H1 (cell line): ENCODE measurements at regions not wholly inside any gene's neighbourhood (a gene's known extent, or its start where the extent isn't known, plus 50 kb on each side); places are given as distances from the start of the nearest gene placed in this dataset.

Source experiments
- CTCF ChIA-PET: fragments of 300-600 bp; sonication (Branson Sonifier 250); formaldehyde crosslinking; loops from one replicate; lab custom pipeline; 2021; ENCODE audit not compliant: partially characterized antibody; lab: Charles Lee
- POLR2A ChIA-PET: fragments of 300-600 bp; sonication (Branson Sonifier 250); formaldehyde crosslinking; loops from one replicate; lab custom pipeline; 2021; ENCODE audit warnings: inconsistent platforms; ENCODE audit not compliant: partially characterized antibody; lab: Charles Lee
- DNase-seq, 2 experiments: peaks; one replicate each; pipeline versions ENCODE4 v3.0.0 to v3.0.0-alpha.2; 2010 to 2022; ENCODE audit warnings: low spot score in 2 of 2, low read depth in 1 of 2, mixed read lengths in 1 of 2
- FAIRE-seq: peaks from 2 replicates; lab custom pipeline; 2011; peaks lifted over from hg19 to GRCh38; lab: Jason Lieb, UNC
- H2AFZ ChIP-seq: 2 replicates; pipeline ENCODE4 v1.8.1; 2012; ENCODE audit warnings: low read length, inconsistent platforms
- H2AK5ac ChIP-seq: 2 replicates; pipeline ENCODE4 v1.6.1; 2013; ENCODE audit warnings: low read depth, low read length
- H2BK120ac ChIP-seq: replicated peaks from 2 replicates; pipeline ENCODE3; 2013; ENCODE audit warnings: low read depth, low read length, inconsistent platforms
- H2BK12ac ChIP-seq: 2 replicates; pipeline ENCODE4 v1.6.1; 2013; ENCODE audit warnings: low read depth, low read length
- H2BK15ac ChIP-seq: 2 replicates; pipeline ENCODE4 v1.6.1; 2013; ENCODE audit warnings: low read length
- H2BK20ac ChIP-seq: 2 replicates; pipeline ENCODE4 v1.6.1; 2013; ENCODE audit warnings: low read length
- H2BK5ac ChIP-seq: 2 replicates; pipeline ENCODE4 v1.6.1; 2013; ENCODE audit warnings: low read depth, low read length
- H3K14ac ChIP-seq: 2 replicates; pipeline ENCODE4 v1.6.1; 2013; ENCODE audit warnings: inconsistent platforms; ENCODE audit not compliant: insufficient read length
- H3K18ac ChIP-seq: 2 replicates; pipeline ENCODE4 v1.6.1; 2013; ENCODE audit warnings: low read length; ENCODE audit errors: extremely low read depth
- H3K23ac ChIP-seq: 2 replicates; pipeline ENCODE4 v1.6.1; 2013; ENCODE audit warnings: inconsistent platforms; ENCODE audit not compliant: insufficient read length
- H3K23me2 ChIP-seq: 2 replicates; pipeline ENCODE4 v1.6.1; 2013; ENCODE audit warnings: low read depth, low read length
- H3K27ac ChIP-seq: 2 replicates; pipeline ENCODE4 v1.6.1; 2011; ENCODE audit warnings: low read depth, low read length, inconsistent platforms
- H3K27me3 ChIP-seq, 4 experiments: replicated peaks in 1 of 4; 1 replicate in 1 of 4; 2 replicates in 3 of 4; pipeline versions ENCODE4 v1.6.1 to v1.8.1; 2011 to 2013; ENCODE audit warnings: low read length in 3 of 4, mild to moderate bottlenecking in 3 of 4, inconsistent platforms in 2 of 4, mixed read lengths in 2 of 4, moderate library complexity in 1 of 4; ENCODE audit not compliant: control insufficient read depth in 3 of 4, insufficient read depth in 3 of 4; ENCODE audit errors: extremely low read depth in 1 of 4
- H3K36me3 ChIP-seq, 4 experiments: 2 replicates each; pipeline versions ENCODE4 v1.6.1 to v1.8.1; 2011 to 2013; ENCODE audit warnings: mild to moderate bottlenecking in 4 of 4, low read length in 3 of 4, moderate library complexity in 2 of 4, control low read depth in 1 of 4, inconsistent platforms in 1 of 4; ENCODE audit not compliant: insufficient read depth in 4 of 4, control insufficient read depth in 2 of 4
- H3K4ac ChIP-seq: replicated peaks from 2 replicates; pipeline ENCODE3; 2013; ENCODE audit warnings: low read length, low read depth, mixed read lengths, inconsistent platforms; ENCODE audit not compliant: insufficient read length
- H3K4me1 ChIP-seq, 4 experiments: replicated peaks in 1 of 4; 1 replicate in 1 of 4; 2 replicates in 3 of 4; pipeline versions ENCODE4 v1.6.1 to v1.8.1; 2011 to 2013; ENCODE audit warnings: low read length in 3 of 4, inconsistent platforms in 2 of 4, mixed read lengths in 1 of 4; ENCODE audit not compliant: insufficient read depth in 4 of 4, control insufficient read depth in 3 of 4
- H3K4me2 ChIP-seq, 2 experiments: 2 replicates each; pipeline versions ENCODE4 v1.6.1 to v1.8.1; 2011 to 2013; ENCODE audit warnings: low read depth in 2 of 2, low read length in 2 of 2, control low read depth in 1 of 2, inconsistent platforms in 1 of 2, mild to moderate bottlenecking in 1 of 2; ENCODE audit not compliant: insufficient read depth in 1 of 2
- H3K4me3 ChIP-seq, 4 experiments: fragments of 200-600, 300-600 bp in 1 of 4; sonication (generic), shearing (Covaris generic), sonication (Bioruptor Twin) in 1 of 4; 2 replicates each; pipeline versions ENCODE4 v1.5.1 to v1.8.1; 2011 to 2016; ENCODE audit warnings: low read length in 4 of 4, low read depth in 3 of 4, control low read depth in 2 of 4, inconsistent platforms in 2 of 4, mild to moderate bottlenecking in 2 of 4, mixed read lengths in 1 of 4, moderate library complexity in 1 of 4; ENCODE audit not compliant: insufficient read depth in 2 of 4; ENCODE audit errors: extremely low read depth in 1 of 4
- H3K56ac ChIP-seq: replicated peaks from 2 replicates; pipeline ENCODE3; 2013; ENCODE audit warnings: low read depth, mild to moderate bottlenecking, mixed read lengths, low read length, inconsistent platforms; ENCODE audit not compliant: insufficient read length
- H3K79me1 ChIP-seq: 2 replicates; pipeline ENCODE4 v1.6.1; 2013; ENCODE audit warnings: low read depth, low read length, control low read depth
- H3K79me2 ChIP-seq, 2 experiments: 2 replicates each; pipeline versions ENCODE4 v1.6.1 to v1.8.1; 2012 to 2013; ENCODE audit warnings: low read length in 2 of 2, mild to moderate bottlenecking in 2 of 2, inconsistent platforms in 1 of 2; ENCODE audit not compliant: insufficient read depth in 2 of 2, control insufficient read depth in 1 of 2
- H3K9ac ChIP-seq, 4 experiments: replicated peaks in 1 of 4; 1 replicate in 1 of 4; 2 replicates in 3 of 4; pipeline versions ENCODE4 v1.6.1 to v1.8.1; 2011 to 2013; ENCODE audit warnings: low read depth in 3 of 4, low read length in 3 of 4, control low read depth in 2 of 4, mild to moderate bottlenecking in 2 of 4, moderate library complexity in 2 of 4, inconsistent platforms in 1 of 4; ENCODE audit errors: extremely low read depth in 1 of 4
- H3K9me3 ChIP-seq, 2 experiments: 2 replicates each; pipeline versions ENCODE4 v1.6.1 to v1.8.1; 2012 to 2013; ENCODE audit warnings: mild to moderate bottlenecking in 2 of 2, moderate library complexity in 2 of 2, control low read depth in 1 of 2, inconsistent platforms in 1 of 2, low read depth in 1 of 2, low read length in 1 of 2, mixed read lengths in 1 of 2; ENCODE audit not compliant: insufficient read depth in 2 of 2
- H4K20me1 ChIP-seq, 2 experiments: replicated peaks in 1 of 2; 2 replicates each; pipeline versions ENCODE3 to v1.8.1; 2011 to 2013; ENCODE audit warnings: inconsistent platforms in 2 of 2, low read length in 2 of 2, mild to moderate bottlenecking in 1 of 2; ENCODE audit not compliant: insufficient read depth in 2 of 2, control insufficient read depth in 1 of 2
- H4K5ac ChIP-seq: 2 replicates; pipeline ENCODE4 v1.6.1; 2013; ENCODE audit warnings: low read length, low read depth, mixed read lengths, inconsistent platforms; ENCODE audit not compliant: insufficient read length
- H4K8ac ChIP-seq: 2 replicates; pipeline ENCODE4 v1.8.0; 2013; ENCODE audit warnings: mild to moderate bottlenecking, moderate library complexity, low read length, inconsistent platforms; ENCODE audit not compliant: insufficient read depth; ENCODE audit errors: extremely low read depth
- H4K91ac ChIP-seq: replicated peaks from 2 replicates; pipeline ENCODE3; 2013; ENCODE audit warnings: low read length, mixed read lengths, inconsistent platforms; ENCODE audit not compliant: insufficient read length
- CHD2 ChIP-seq: IDR thresholded peaks from 2 replicates; pipeline ENCODE4 v1.6.1; 2012; ENCODE audit warnings: low read length, improper control_type of control experiment
- HDAC2 ChIP-seq, 2 experiments: fragments of 300-600 bp in 1 of 2; sonication (generic) in 1 of 2; IDR thresholded peaks; 2 replicates each; pipeline ENCODE4 v1.6.1; 2011 to 2012; ENCODE audit warnings: low read depth in 2 of 2, low read length in 2 of 2, mild to moderate bottlenecking in 2 of 2, moderate library complexity in 2 of 2, borderline replicate concordance in 1 of 2, inconsistent platforms in 1 of 2

DNA sequence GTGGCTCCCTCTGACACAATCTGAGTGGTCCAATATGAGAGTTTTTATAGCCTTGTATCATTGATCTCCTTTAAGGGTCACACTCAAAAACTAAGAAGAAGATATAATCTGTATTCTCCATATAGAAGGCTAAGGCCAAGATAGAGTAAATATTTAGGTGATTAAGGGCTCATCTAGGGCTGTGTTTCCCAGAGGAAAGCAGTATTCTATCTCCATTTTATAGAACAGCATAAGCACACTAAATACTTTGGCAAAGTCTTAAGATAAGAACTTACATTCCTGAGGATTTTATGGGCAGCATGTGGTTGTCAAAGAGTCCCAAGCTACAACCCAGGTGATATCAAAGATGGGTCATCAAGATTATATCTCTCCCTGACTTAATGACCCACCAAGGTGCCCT, 377.6 kb downstream of the KIF16B start:
- H2BK120ac ChIP-seq, result no peak overlapping the region
- no peaks in the 10 kb centered on the region; a peak in 1 of 4 replicates for H3K9me3 ChIP-seq
- H2AFZ ChIP-seq, result no peak overlapping the region
- H2BK15ac ChIP-seq, result no peak overlapping the region
- H3K23me2 ChIP-seq, result no peaks in the 10 kb centered on the region
- no peak overlapping the region for H3K23ac ChIP-seq
- H3K4ac ChIP-seq, result no peak overlapping the region
- no peak overlapping the region for H2BK12ac ChIP-seq
- H4K91ac ChIP-seq, result no peak overlapping the region
- ChIA-PET POLR2A (no interaction called here), CTCF (interaction anchor here (0.6 to 0.8 kb wide), 2 partner anchors 12 to 914 kb away, joined by 3 read pairs; no protein-coding TSS in a partner anchor)
- H3K56ac ChIP-seq, result no peak overlapping the region
- H3K18ac ChIP-seq, result no peak overlapping the region
- no peak overlapping the region for H3K14ac ChIP-seq
- no peaks in the 10 kb centered on the region for H4K20me1 ChIP-seq
- H3K79me2 ChIP-seq, result no peaks in the 10 kb centered on the region
- no peak overlapping the region for H4K5ac ChIP-seq
- no peaks in the 10 kb centered on the region for H3K79me1 ChIP-seq
- H3K4me2 ChIP-seq, result no peak overlapping the region
- no peak overlapping the region for H3K4me3 ChIP-seq
- DNase-seq, result no peak
- no peak overlapping the region for H2AK5ac ChIP-seq
- H3K4me1 ChIP-seq, result no peaks in the 10 kb centered on the region
- H3K27ac ChIP-seq, result no peak overlapping the region
- no peak overlapping the region for H3K9ac ChIP-seq
- no peak for TF ChIP-seq HDAC2 (IDR thresholded peaks at IDR 0.05; ENCODE audit: borderline replicate concordance in 1 of 2, low read depth in 2 of 2, low read length in 2 of 2)
- TF ChIP-seq CHD2, result no peak
- TF ChIP-seq, all 59 proteins: peak for 0
- no peak overlapping the region for H2BK5ac ChIP-seq
- H4K8ac ChIP-seq, result no peak overlapping the region
- H3K36me3 ChIP-seq, result no peaks in the 10 kb centered on the region
- no peak overlapping the region for H2BK20ac ChIP-seq
- no peaks in the 10 kb centered on the region for H3K27me3 ChIP-seq
- no peak for FAIRE-seq
